K562 (cell line): ENCODE measurements at regions not wholly inside any gene's neighbourhood (a gene's known extent, or its start where the extent isn't known, plus 50 kb on each side); places are given as distances from the start of the nearest gene placed in this dataset.

Experiments used
- CHD2 ChIP-seq: IDR thresholded peaks from 2 replicates; pipeline ENCODE4 v1.6.1; 2011; ENCODE audit warnings: low read depth, low read length
- JUND ChIP-seq, 2 experiments: IDR thresholded peaks; 2 replicates in 1 of 2; 3 replicates in 1 of 2; pipeline ENCODE4 v1.6.1; 2011; ENCODE audit warnings: borderline replicate concordance in 2 of 2, low read depth in 2 of 2, low read length in 2 of 2, improper control_type of control experiment in 1 of 2, missing biosample characterization in 1 of 2, missing genetic modification characterization in 1 of 2, missing genetic modification reagents in 1 of 2
- NFYB ChIP-seq: IDR thresholded peaks from 2 replicates; pipeline ENCODE4 v1.6.1; 2011; ENCODE audit warnings: mild to moderate bottlenecking, moderate library complexity; ENCODE audit not compliant: insufficient read length; ENCODE audit errors: extremely low read depth
- POLR2AphosphoS5 ChIP-seq: IDR thresholded peaks from 2 replicates; pipeline ENCODE4 v1.6.1; 2011; ENCODE audit warnings: mild to moderate bottlenecking, low read depth, low read length, moderate library complexity; ENCODE audit not compliant: control insufficient read depth, insufficient read depth
- TOE1 ChIP-seq, 2 experiments: fragments of 450-650 bp in 1 of 2; sonication (generic) in 1 of 2; formaldehyde crosslinking in 1 of 2; IDR thresholded peaks; 2 replicates each; pipeline versions ENCODE4 v1.7.1 to v1.8.0; 2016 to 2022; ENCODE audit warnings: borderline replicate concordance in 2 of 2, mild to moderate bottlenecking in 2 of 2, antibody characterized with exemption in 1 of 2, inconsistent platforms in 1 of 2, low read depth in 1 of 2, missing genetic modification reagents in 1 of 2, moderate library complexity in 1 of 2

DNA sequence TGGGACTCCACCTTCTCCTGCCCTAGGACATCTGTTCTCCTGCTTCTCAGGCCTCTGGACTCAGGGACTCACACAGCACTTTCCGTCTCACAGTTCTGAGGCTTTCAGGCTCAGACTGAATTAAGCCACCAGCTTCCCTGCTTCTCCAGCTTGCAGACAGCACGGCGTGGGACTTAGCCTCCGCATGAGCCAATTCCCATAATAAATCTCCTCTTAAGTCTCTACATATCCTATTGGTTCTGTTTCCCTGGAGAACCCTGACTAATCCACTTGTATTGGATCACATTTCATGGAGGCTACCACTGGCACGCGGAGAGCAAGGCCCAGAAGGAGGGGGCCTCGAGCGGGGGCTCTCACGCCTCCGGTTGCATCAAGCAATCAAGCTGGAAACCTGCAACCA lies 1313.6 kb downstream of the TBC1D22A start:
- TF ChIP-seq CHD2, result no peak
- TF ChIP-seq NFYB, result no peak
- TF ChIP-seq POLR2AphosphoS5, result no peak
- TF ChIP-seq JUND (IDR thresholded peaks at IDR 0.05; ENCODE audit: borderline replicate concordance, low read depth, low read length), result no peak
- TF ChIP-seq JUND (tag; IDR thresholded peaks at IDR 0.05; ENCODE audit: borderline replicate concordance, low read depth, low read length), result no peak
- no peak for TF ChIP-seq TOE1 (IDR thresholded peaks at IDR 0.05; ENCODE audit: borderline replicate concordance)
- no peak for TF ChIP-seq TOE1 (CRISPR knock-in tag; IDR thresholded peaks at IDR 0.05; ENCODE audit: borderline replicate concordance, low read depth)
